ENCODE measurements at regions not wholly inside any gene's neighbourhood (a gene's known extent, or its start where the extent isn't known, plus 50 kb on each side); places are given as distances from the start of the nearest gene placed in this dataset.
"Not testable (repeated sequence)": the region's sequence is repeated elsewhere in the genome, so short reads cannot be mapped to it uniquely, and the experiment has no call there.

DNA sequence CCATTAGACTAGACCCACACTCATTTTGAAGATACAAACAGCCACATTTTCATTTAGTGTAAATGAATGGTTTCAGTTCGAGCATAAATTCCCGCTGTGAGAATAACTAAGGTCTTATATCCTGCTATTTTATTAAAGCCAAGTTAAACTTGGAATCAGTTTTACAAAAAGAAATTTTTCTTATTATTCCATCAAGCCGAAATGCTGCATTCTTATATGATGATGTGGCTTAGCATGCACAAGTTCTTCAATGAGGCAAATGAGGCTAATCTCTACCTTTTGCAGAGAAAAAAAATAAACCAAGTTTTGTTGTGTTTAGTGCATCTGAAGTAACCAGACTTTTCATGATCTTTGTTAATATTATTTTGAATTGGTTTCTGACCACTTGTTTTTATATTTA is 953.9 kb upstream of the PCDH10 start:
- no peaks in the 10 kb centered on the region for H3K27me3 ChIP-seq
- H3K27ac ChIP-seq = no peak overlapping the region
- H3K4me1 ChIP-seq = no peaks in the 10 kb centered on the region
- H3K9me3 ChIP-seq = no peaks in the 10 kb centered on the region
- no peaks in the 10 kb centered on the region for H3K36me3 ChIP-seq
- no peak for DNase-seq (ENCODE audit: low spot score in 2 of 2)
- 72% methylated on average over 3 of the region's 3 CpGs for WGBS
- TF ChIP-seq, protein P1, sequence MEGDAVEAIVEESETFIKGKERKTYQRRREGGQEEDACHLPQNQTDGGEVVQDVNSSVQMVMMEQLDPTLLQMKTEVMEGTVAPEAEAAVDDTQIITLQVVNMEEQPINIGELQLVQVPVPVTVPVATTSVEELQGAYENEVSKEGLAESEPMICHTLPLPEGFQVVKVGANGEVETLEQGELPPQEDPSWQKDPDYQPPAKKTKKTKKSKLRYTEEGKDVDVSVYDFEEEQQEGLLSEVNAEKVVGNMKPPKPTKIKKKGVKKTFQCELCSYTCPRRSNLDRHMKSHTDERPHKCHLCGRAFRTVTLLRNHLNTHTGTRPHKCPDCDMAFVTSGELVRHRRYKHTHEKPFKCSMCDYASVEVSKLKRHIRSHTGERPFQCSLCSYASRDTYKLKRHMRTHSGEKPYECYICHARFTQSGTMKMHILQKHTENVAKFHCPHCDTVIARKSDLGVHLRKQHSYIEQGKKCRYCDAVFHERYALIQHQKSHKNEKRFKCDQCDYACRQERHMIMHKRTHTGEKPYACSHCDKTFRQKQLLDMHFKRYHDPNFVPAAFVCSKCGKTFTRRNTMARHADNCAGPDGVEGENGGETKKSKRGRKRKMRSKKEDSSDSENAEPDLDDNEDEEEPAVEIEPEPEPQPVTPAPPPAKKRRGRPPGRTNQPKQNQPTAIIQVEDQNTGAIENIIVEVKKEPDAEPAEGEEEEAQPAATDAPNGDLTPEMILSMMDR (IDR thresholded peaks at IDR 0.05) = no peak
- no peak overlapping the region for H3K4me3 ChIP-seq

DNA sequence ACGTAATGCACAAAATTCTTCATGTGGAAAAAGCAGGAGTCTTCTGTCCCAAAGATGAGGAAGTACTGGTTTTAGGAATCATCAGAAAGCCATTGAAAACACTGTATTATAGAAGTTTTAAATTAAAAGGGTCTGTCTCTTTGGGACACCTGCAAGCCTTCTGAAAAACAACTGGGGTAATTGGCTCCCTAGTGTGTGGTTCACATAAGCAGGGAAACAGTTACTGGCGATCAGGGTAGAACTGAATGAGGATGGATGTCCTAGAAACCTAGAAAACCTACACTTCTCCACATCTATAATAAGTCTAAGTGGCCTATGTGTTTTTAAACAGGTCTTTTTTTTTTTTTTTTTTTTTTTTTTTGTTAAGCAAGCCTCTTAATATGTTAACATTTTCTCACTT is 945.5 kb upstream of the PCDH10 start:
- no peak for DNase-seq (ENCODE audit: low spot score in 2 of 2)
- Histone ChIP-seq H3K27ac (no peak overlapping the region), H3K4me3 (no peak overlapping the region), H3K27me3 (no peaks in the 10 kb centered on the region), H3K36me3 (no peaks in the 10 kb centered on the region), H3K9me3 (no peaks in the 10 kb centered on the region), H3K4me1 (no peaks in the 10 kb centered on the region)
- TF ChIP-seq EP300 (IDR thresholded peaks at IDR 0.05) (no peak), POLR2A (IDR thresholded peaks at IDR 0.05) (no peak), POLR2AphosphoS5 (IDR thresholded peaks at IDR 0.05) (no peak)
- TF ChIP-seq, protein P1 (IDR thresholded peaks at IDR 0.05) = no peak
- WGBS = 67% methylated on average over 2 of the region's 2 CpGs

- WGBS = 66% methylated on average over 2 of the region's 2 CpGs
- Histone ChIP-seq H3K27me3 (no peaks in the 10 kb centered on the region), H3K4me1 (no peaks in the 10 kb centered on the region), H3K27ac (no peak overlapping the region), H3K9me3 (no peaks in the 10 kb centered on the region), H3K4me3 (no peak overlapping the region), H3K36me3 (no peaks in the 10 kb centered on the region)
- DNase-seq (ENCODE audit: low spot score in 2 of 2) = no peak
- TF ChIP-seq POLR2A (IDR thresholded peaks at IDR 0.05) (no peak), POLR2AphosphoS5 (IDR thresholded peaks at IDR 0.05) (no peak), EP300 (IDR thresholded peaks at IDR 0.05) (no peak)
- TF ChIP-seq, protein P1 (IDR thresholded peaks at IDR 0.05) = no peak
Measured at GRCh38 chr4:132214519-132214918, 934.6 kb upstream of the PCDH10 start.

DNA sequence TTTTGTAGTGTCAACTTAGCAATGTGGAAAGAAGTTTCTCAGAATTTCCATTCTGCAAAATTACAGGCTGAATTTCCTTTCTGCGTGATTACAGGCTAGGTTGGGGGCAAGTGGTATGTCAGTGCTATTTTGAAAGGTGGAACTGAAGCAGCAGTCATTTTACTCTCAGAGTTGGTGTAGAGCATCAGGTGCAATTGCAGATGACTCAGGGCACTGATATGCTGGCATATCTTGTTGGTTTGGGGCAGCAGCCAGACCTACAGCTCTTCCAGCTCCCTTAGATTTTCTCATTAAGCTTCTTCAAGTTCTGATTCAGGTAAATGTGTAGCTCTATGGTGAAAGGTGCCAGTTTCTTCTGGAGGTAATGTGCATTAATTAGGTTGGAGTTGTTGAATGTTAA is 930.7 kb upstream of the PCDH10 start:
- TF ChIP-seq, protein P1 (IDR thresholded peaks at IDR 0.05) = no peak
- TF ChIP-seq POLR2A (IDR thresholded peaks at IDR 0.05) (no peak), EP300 (IDR thresholded peaks at IDR 0.05) (no peak), POLR2AphosphoS5 (IDR thresholded peaks at IDR 0.05) (no peak)
- no peak for DNase-seq (ENCODE audit: low spot score in 2 of 2)
- H3K36me3 ChIP-seq = no peaks in the 10 kb centered on the region
- no peak overlapping the region for H3K27ac ChIP-seq
- no peak overlapping the region for H3K4me3 ChIP-seq
- H3K9me3 ChIP-seq = no peaks in the 10 kb centered on the region
- H3K27me3 ChIP-seq = no peaks in the 10 kb centered on the region
- WGBS = 79% methylated on average over 1 of the region's 1 CpG
- no peaks in the 10 kb centered on the region for H3K4me1 ChIP-seq

DNA sequence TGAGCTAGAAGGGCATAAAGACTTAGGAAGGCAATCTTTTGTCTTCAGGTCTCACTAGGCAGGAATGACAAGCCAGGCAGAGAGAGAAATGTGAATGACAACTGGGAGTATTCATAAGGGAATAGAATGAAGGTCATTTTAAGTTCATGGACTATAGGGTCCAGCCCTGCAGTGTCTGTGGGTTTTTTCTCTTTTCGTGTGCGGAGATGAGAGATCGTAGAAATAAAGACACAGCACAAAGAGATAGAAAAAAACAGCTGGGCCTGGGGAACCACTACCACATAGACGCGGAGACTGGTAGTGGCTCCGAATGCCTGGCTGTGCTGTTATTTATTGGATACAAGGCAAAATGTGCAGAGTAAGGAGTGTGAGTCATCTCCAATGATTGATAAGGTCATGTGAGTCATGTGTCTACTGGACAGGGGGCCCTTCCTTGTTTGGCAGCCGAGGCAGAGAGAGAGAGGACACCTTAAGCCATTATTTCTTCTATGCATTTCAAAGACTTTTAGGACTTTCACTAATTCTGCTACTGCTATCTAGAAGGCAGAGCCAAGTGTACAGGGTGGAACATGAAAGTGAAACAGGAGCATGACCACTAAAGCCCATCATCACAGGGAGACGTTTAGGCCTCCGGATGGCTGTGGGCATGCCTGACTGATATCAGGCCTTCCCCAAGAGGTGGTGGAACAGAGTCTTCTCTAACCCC is 921.8 kb upstream of the PCDH10 start:
- no peaks in the 10 kb centered on the region for H3K4me1 ChIP-seq
- H3K27me3 ChIP-seq = no peaks in the 10 kb centered on the region
- no peaks in the 10 kb centered on the region for H3K36me3 ChIP-seq
- no peak for DNase-seq (ENCODE audit: low spot score in 2 of 2)
- peaks cover 7% of the 10 kb centered on the region for H3K9me3 ChIP-seq
- WGBS = 87% methylated on average over 9 of the region's 9 CpGs
- H3K4me3 ChIP-seq = no peak overlapping the region
- no peak overlapping the region for H3K27ac ChIP-seq
- no peak for TF ChIP-seq EP300 (IDR thresholded peaks at IDR 0.05)

DNA sequence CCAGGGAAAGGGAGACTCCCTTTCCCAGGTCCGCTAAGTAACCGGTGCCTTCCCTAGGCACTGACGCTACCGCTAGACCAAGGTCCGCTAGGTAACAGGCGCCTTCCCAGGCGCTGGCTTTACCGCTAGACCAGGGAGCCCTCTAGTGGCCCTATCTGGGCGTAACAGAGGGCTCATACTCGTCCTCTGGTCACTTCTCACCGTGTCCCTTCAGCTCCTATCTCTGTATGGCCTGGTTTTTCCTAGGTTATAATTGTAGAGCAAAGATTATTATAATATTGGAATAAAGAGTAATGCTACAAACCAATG is 921.3 kb upstream of the PCDH10 start:
- H3K4me1 ChIP-seq; H3K27me3 ChIP-seq; H3K9me3 ChIP-seq; H3K36me3 ChIP-seq; H3K4me3 ChIP-seq; H3K27ac ChIP-seq; DNase-seq (ENCODE audit: low spot score in 2 of 2): not testable (repeated sequence)
- WGBS = 77% methylated on average over 11 of the region's 11 CpGs
